ENCODE measurements at regions not wholly inside any gene's neighbourhood (a gene's known extent, or its start where the extent isn't known, plus 50 kb on each side); places are given as distances from the start of the nearest gene placed in this dataset.

DNA sequence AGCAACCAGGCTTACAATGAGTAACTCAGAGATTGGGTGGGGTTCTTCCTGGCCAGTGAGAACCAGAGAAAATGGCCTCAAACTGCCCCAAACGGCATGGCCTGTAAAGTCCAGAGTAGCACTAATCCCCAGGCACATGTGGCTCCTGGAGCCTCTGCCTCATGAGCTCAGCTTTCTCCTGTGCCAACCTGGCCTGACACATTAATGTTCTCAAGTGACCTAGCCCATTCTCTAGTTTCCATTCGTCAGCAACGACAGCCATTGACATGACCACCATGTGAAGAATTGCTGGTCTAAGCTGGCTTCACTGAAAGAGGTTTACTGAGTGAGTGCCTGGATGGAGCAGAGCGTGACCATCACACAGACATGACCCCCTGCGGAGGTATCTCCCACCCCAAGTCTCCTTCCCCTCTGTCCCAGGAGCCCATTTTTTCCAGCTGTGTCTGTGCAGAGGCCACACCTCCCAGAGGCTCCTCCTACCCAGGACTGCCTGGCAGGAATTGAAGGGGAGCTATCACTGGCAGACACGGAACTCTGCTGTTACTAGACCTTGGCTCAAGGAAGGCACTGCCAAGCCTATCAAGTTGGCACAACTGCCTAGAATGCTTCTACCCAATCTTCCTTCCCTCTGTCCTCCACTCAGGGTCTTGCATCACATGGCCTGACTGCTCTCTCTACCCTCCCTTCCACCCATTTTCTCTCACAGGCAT lies 59.0 kb upstream of the BOD1 start:
- H4K20me1 ChIP-seq (ENCODE audit: insufficient read depth, low read length), result no peaks in the 10 kb centered on the region
- TF ChIP-seq RAD21 (IDR thresholded peaks at IDR 0.05; ENCODE audit: low read length) (no peak), NFE2L2 (IDR thresholded peaks at IDR 0.05; ENCODE audit: low read depth, low read length) (no peak), MAFK (IDR thresholded peaks at IDR 0.05; ENCODE audit: low read depth, low read length) (no peak), RFX5 (IDR thresholded peaks at IDR 0.05; ENCODE audit: low read depth, low read length) (no peak), CEBPB (IDR thresholded peaks at IDR 0.05; ENCODE audit: low read depth, low read length) (no peak), BHLHE40 (IDR thresholded peaks at IDR 0.05; ENCODE audit: low read depth, low read length) (no peak), FOS (IDR thresholded peaks at IDR 0.05; ENCODE audit: low read depth, low read length) (no peak), CHD1 (IDR thresholded peaks at IDR 0.05; ENCODE audit: low read depth, low read length) (no peak), MXI1 (IDR thresholded peaks at IDR 0.05; ENCODE audit: borderline replicate concordance, low read depth, low read length) (no peak), POLR2A (IDR thresholded peaks at IDR 0.05; ENCODE audit: low read depth, low read length) (no peak), SMC3 (IDR thresholded peaks at IDR 0.05; ENCODE audit: low read depth, low read length) (no peak), RCOR1 (IDR thresholded peaks at IDR 0.05; ENCODE audit: insufficient replicate concordance, low read length) (no peak)
- TF ChIP-seq, protein P1, sequence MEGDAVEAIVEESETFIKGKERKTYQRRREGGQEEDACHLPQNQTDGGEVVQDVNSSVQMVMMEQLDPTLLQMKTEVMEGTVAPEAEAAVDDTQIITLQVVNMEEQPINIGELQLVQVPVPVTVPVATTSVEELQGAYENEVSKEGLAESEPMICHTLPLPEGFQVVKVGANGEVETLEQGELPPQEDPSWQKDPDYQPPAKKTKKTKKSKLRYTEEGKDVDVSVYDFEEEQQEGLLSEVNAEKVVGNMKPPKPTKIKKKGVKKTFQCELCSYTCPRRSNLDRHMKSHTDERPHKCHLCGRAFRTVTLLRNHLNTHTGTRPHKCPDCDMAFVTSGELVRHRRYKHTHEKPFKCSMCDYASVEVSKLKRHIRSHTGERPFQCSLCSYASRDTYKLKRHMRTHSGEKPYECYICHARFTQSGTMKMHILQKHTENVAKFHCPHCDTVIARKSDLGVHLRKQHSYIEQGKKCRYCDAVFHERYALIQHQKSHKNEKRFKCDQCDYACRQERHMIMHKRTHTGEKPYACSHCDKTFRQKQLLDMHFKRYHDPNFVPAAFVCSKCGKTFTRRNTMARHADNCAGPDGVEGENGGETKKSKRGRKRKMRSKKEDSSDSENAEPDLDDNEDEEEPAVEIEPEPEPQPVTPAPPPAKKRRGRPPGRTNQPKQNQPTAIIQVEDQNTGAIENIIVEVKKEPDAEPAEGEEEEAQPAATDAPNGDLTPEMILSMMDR (conservative IDR thresholded peaks at IDR 0.05; ENCODE audit: low read depth, low read length), result no peak
- TF ChIP-seq, protein P2, sequence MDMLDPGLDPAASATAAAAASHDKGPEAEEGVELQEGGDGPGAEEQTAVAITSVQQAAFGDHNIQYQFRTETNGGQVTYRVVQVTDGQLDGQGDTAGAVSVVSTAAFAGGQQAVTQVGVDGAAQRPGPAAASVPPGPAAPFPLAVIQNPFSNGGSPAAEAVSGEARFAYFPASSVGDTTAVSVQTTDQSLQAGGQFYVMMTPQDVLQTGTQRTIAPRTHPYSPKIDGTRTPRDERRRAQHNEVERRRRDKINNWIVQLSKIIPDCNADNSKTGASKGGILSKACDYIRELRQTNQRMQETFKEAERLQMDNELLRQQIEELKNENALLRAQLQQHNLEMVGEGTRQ (IDR thresholded peaks at IDR 0.05; ENCODE audit: low read depth, low read length), result no peak
- TF ChIP-seq, protein P3, sequence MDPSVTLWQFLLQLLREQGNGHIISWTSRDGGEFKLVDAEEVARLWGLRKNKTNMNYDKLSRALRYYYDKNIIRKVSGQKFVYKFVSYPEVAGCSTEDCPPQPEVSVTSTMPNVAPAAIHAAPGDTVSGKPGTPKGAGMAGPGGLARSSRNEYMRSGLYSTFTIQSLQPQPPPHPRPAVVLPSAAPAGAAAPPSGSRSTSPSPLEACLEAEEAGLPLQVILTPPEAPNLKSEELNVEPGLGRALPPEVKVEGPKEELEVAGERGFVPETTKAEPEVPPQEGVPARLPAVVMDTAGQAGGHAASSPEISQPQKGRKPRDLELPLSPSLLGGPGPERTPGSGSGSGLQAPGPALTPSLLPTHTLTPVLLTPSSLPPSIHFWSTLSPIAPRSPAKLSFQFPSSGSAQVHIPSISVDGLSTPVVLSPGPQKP (IDR thresholded peaks at IDR 0.05; ENCODE audit: borderline replicate concordance, low read depth, low read length), result no peak
- no peaks in the 10 kb centered on the region for H3K36me3 ChIP-seq (ENCODE audit: control insufficient read depth, insufficient read depth, low read length)
- 62% methylated on average over 2 of the region's 6 CpGs; no CpG with 5 or more reads in 1 of the 2 experiments for WGBS, 2 experiments (ENCODE audit: extremely low coverage in 2 of 2, insufficient read length in 1 of 2)
- no peak overlapping the region for H3K23ac ChIP-seq (ENCODE audit: low read depth, low read length)
- H2AK9ac ChIP-seq (replicated peaks; ENCODE audit: low read depth, low read length, poor library complexity), result no peak overlapping the region
- no peak overlapping the region for H3K9ac ChIP-seq (ENCODE audit: low read depth, low read length)
- in situ Hi-C loops (cut with MboI; ENCODE audit: low sequenced_read_pairs), result no loop called here
- H4K5ac ChIP-seq (ENCODE audit: low read depth, low read length), result no peak overlapping the region
- no peaks in the 10 kb centered on the region for H3K9me1 ChIP-seq (ENCODE audit: insufficient read depth, low read length)
- H3K27me3 ChIP-seq (ENCODE audit: control insufficient read depth, insufficient read depth, low read length), result peaks cover 29% of the 10 kb centered on the region
- no peak overlapping the region for H3K18ac ChIP-seq (ENCODE audit: low read depth, low read length)
- H3K9me3 ChIP-seq (ENCODE audit: control insufficient read depth, insufficient read depth, low read length), result peaks cover 8% of the 10 kb centered on the region
- no peak overlapping the region for H2BK120ac ChIP-seq (ENCODE audit: low read depth, low read length)
- no peak overlapping the region for H3K4me2 ChIP-seq (ENCODE audit: low read depth, low read length)
- H4K91ac ChIP-seq (ENCODE audit: insufficient read depth, low read depth, low read length), result no peak overlapping the region
- H2AFZ ChIP-seq (replicated peaks; ENCODE audit: low read length, poor library complexity), result no peak overlapping the region
- no peak overlapping the region for H4K8ac ChIP-seq (ENCODE audit: low read depth in 2 of 2, low read length in 2 of 2)
- H2BK5ac ChIP-seq (ENCODE audit: low read depth, low read length, poor library complexity, severe bottlenecking), result no peak overlapping the region
- no peak overlapping the region for H3K56ac ChIP-seq (ENCODE audit: extremely low read depth, insufficient read depth, low read length)
- H3K79me1 ChIP-seq (ENCODE audit: low read depth in 1 of 2, low read length in 2 of 2), result no peaks in the 10 kb centered on the region
- no peak overlapping the region for H2AK5ac ChIP-seq (ENCODE audit: low read depth, low read length)
- ChIA-PET CTCF (no interaction called here), POLR2A (ENCODE audit: unreplicated experiment) (no interaction called here)
- H3K4ac ChIP-seq (ENCODE audit: low read depth, low read length), result no peak overlapping the region
- no peaks in the 10 kb centered on the region for H3K4me1 ChIP-seq (ENCODE audit: control insufficient read depth, insufficient read depth, low read length)
- dilution Hi-C loops (cut with HindIII; ENCODE audit: low sequenced_read_pairs, unreplicated experiment), result no loop called here
- intact Hi-C loops (cut with micrococcal nuclease), result no loop called here
- BruUV-seq (replicated peaks), result no TSS peak
- DNase-seq (no peak), ATAC-seq (ENCODE audit: low read depth) (no peak)
- H3K4me3 ChIP-seq (ENCODE audit: insufficient read depth, low read depth, low read length), result no peak overlapping the region
- no peak overlapping the region for H3K27ac ChIP-seq (ENCODE audit: insufficient read depth, low read length)
- no peak overlapping the region for H2BK20ac ChIP-seq (ENCODE audit: low read depth, low read length)
- no peak overlapping the region for H3K14ac ChIP-seq (replicated peaks; ENCODE audit: low read depth, low read length)
- H2BK15ac ChIP-seq (ENCODE audit: low read depth, low read length), result no peak overlapping the region
